Cardiac fibroblast (primary cell): ENCODE measurements at regions not wholly inside any gene's neighbourhood (a gene's known extent, or its start where the extent isn't known, plus 50 kb on each side); places are given as distances from the start of the nearest gene placed in this dataset.

ENCODE experiments used
- DNase-seq, 2 donors: peaks; one replicate each; pipeline versions ENCODE4 v3.0.0 to v3.0.0-alpha.2; 2010; ENCODE audit warnings: low read depth in 2 of 2
- H3K4me3 ChIP-seq, 2 donors: replicated peaks in 1 of 2; 1 replicate in 1 of 2; 2 replicates in 1 of 2; pipeline ENCODE4 v1.5.1; 2011; ENCODE audit warnings: low read depth in 2 of 2, low read length in 2 of 2, mild to moderate bottlenecking in 2 of 2, moderate library complexity in 1 of 2
- CTCF ChIP-seq: IDR thresholded peaks from one replicate; pipeline ENCODE4 v1.5.1; 2011; ENCODE audit warnings: low read depth, mild to moderate bottlenecking, low read length, inconsistent platforms

GRCh38 chr2:185179743-185180142 lies 558.9 kb upstream of the FSIP2 start:
- no peak for TF ChIP-seq CTCF
- DNase-seq = no peak
- no peak overlapping the region for H3K4me3 ChIP-seq

GRCh38 chr2:185181901-185182300 lies 556.7 kb upstream of the FSIP2 start:
- TF ChIP-seq CTCF = no peak
- H3K4me3 ChIP-seq = no peak overlapping the region
- DNase-seq = no peak

GRCh38 chr2:185185044-185185443 lies 553.6 kb upstream of the FSIP2 start:
- no peak for TF ChIP-seq CTCF
- H3K4me3 ChIP-seq = no peak overlapping the region
- DNase-seq = no peak

- no peak overlapping the region for H3K4me3 ChIP-seq
- TF ChIP-seq CTCF = no peak
- no peak for DNase-seq
Measured at GRCh38 chr2:185187421-185187820, 551.2 kb upstream of the FSIP2 start.

GRCh38 chr2:185188656-185189055 lies 549.9 kb upstream of the FSIP2 start:
- no peak overlapping the region for H3K4me3 ChIP-seq
- no peak for TF ChIP-seq CTCF

GRCh38 chr2:185201063-185201462 lies 537.5 kb upstream of the FSIP2 start:
- no peak for TF ChIP-seq CTCF
- no peak for DNase-seq
- H3K4me3 ChIP-seq = no peak overlapping the region

More at GRCh38 chr2:185188656-185189055, 549.9 kb upstream of the FSIP2 start:
- no peak for DNase-seq

GRCh38 chr2:185202381-185202780 lies 536.2 kb upstream of the FSIP2 start:
- DNase-seq = no peak
- no peak overlapping the region for H3K4me3 ChIP-seq
- no peak for TF ChIP-seq CTCF
